Esophagus muscularis mucosa (tissue), 4 donors: ENCODE measurements at regions not wholly inside any gene's neighbourhood (a gene's known extent, or its start where the extent isn't known, plus 50 kb on each side); places are given as distances from the start of the nearest gene placed in this dataset.

ENCODE experiments used
- CTCF ChIP-seq, 3 experiments: fragments of 200-600 bp in 2 of 3; fragments of 450-650 bp in 1 of 3; sonication (generic) in 2 of 3; IDR thresholded peaks; one replicate each; pipeline ENCODE4 v1.5.1; 2017 to 2019; ENCODE audit warnings: antibody characterized with exemption in 3 of 3, mild to moderate bottlenecking in 2 of 3, moderate library complexity in 1 of 3
- EP300 ChIP-seq: sonication (generic); formaldehyde crosslinking; IDR thresholded peaks from one replicate; pipeline ENCODE4 v1.6.1; 2017; ENCODE audit warnings: antibody characterized with exemption
- POLR2A ChIP-seq: fragments of 450-650 bp; IDR thresholded peaks from one replicate; pipeline ENCODE4 v1.6.1; 2017; ENCODE audit warnings: antibody characterized with exemption, moderate library complexity, mild to moderate bottlenecking, low read depth

GRCh38 chr1:212224102-212224501 lies 61.1 kb upstream of the PPP2R5A start:
- no peak for TF ChIP-seq CTCF (IDR thresholded peaks at IDR 0.05)
- no peak for TF ChIP-seq POLR2A
- TF ChIP-seq EP300: no peak
